GM19324 (cell line): ENCODE measurements at regions not wholly inside any gene's neighbourhood (a gene's known extent, or its start where the extent isn't known, plus 50 kb on each side); places are given as distances from the start of the nearest gene placed in this dataset.
"Not testable (repeated sequence)": the region's sequence is repeated elsewhere in the genome, so short reads cannot be mapped to it uniquely, and the experiment has no call there.

Experiments
- ATAC-seq: cut with Tn5 transposase; IDR thresholded peaks from one replicate; pipeline ENCODE4 v1.9.1; 2021; ENCODE audit warnings: mild to moderate bottlenecking, moderate library complexity; ENCODE audit not compliant: unreplicated experiment, low FRiP score

- no peak for ATAC-seq
Observed at GRCh38 chr10:129056734-129057689, 410.0 kb upstream of the MGMT start.

GRCh38 chr10:129057856-129058663, 409.0 kb upstream of the MGMT start:
- no peak for ATAC-seq

- no peak for ATAC-seq
Observed at GRCh38 chr10:129058664-129059155, 408.3 kb upstream of the MGMT start.

GRCh38 chr10:129059977-129060376, 407.1 kb upstream of the MGMT start:
- ATAC-seq = no peak

GRCh38 chr10:129063212-129063611, 403.8 kb upstream of the MGMT start:
- no peak for ATAC-seq

- ATAC-seq = no peak
Observed at GRCh38 chr10:129063877-129064276, 403.2 kb upstream of the MGMT start.

GRCh38 chr10:129066529-129066928, 400.5 kb upstream of the MGMT start:
- ATAC-seq = not testable (repeated sequence)

- ATAC-seq = not testable (repeated sequence)
Observed at GRCh38 chr10:129071411-129071810, 395.6 kb upstream of the MGMT start.

GRCh38 chr10:129074939-129075338, 392.1 kb upstream of the MGMT start:
- ATAC-seq = no peak

GRCh38 chr10:129075508-129075907, 391.5 kb upstream of the MGMT start:
- no peak for ATAC-seq

- ATAC-seq = no peak
Observed at GRCh38 chr10:129075927-129076326, 391.1 kb upstream of the MGMT start.

GRCh38 chr10:129078346-129078745, 388.7 kb upstream of the MGMT start:
- ATAC-seq = no peak

- ATAC-seq = no peak
Observed at GRCh38 chr10:129078746-129079145, 388.3 kb upstream of the MGMT start.

- no peak for ATAC-seq
Observed at GRCh38 chr10:129079705-129080104, 387.3 kb upstream of the MGMT start.

GRCh38 chr10:129085811-129086210, 381.2 kb upstream of the MGMT start:
- ATAC-seq = no peak

GRCh38 chr10:129089341-129089740, 377.7 kb upstream of the MGMT start:
- ATAC-seq = no peak

GRCh38 chr10:129090165-129090564, 376.9 kb upstream of the MGMT start:
- no peak for ATAC-seq

GRCh38 chr10:129090618-129091366, 376.2 kb upstream of the MGMT start:
- no peak for ATAC-seq

- no peak for ATAC-seq
Observed at GRCh38 chr10:129093641-129094040, 373.4 kb upstream of the MGMT start.

GRCh38 chr10:129094233-129094632, 372.8 kb upstream of the MGMT start:
- ATAC-seq = no peak

- no peak for ATAC-seq
Observed at GRCh38 chr10:129094861-129095260, 372.2 kb upstream of the MGMT start.
